Renal cortex interstitium (tissue), 11 donors: ENCODE measurements at regions not wholly inside any gene's neighbourhood (a gene's known extent, or its start where the extent isn't known, plus 50 kb on each side); places are given as distances from the start of the nearest gene placed in this dataset.
"Not testable (repeated sequence)": the region's sequence is repeated elsewhere in the genome, so short reads cannot be mapped to it uniquely, and the experiment has no call there.

ENCODE experiments used
- DNase-seq, 11 donors: peaks; one replicate each; pipeline ENCODE4 v3.0.0-alpha.2; 2013; ENCODE audit warnings: low read depth in 9 of 11, low spot score in 4 of 11; ENCODE audit errors: extremely low read depth in 1 of 11

DNA sequence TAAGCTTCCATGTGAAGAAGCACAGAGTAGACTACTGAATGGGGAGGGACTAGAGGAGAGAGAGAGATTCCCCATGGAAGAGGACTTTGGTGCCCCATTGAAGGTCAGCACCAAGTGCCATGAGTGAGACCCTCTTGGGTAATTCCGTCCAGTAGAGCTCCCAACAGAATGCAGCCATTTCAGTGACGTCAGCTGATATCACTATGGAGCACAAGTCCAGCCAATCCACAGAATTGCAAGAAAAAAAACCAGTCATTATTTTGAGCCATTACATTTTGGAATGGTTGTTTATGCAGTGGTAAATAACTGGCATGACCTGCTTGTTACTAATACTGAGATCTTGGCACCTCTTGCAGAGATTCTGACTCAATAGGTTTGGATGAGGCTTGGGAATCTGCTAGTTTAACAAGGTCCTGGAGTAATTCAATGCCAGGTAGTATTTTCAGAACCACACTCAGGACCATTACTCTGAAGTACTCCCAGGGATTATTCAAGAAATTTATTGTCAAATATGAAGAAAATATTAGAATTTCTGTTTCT lies 52.6 kb upstream of the SP8 start:
- DNase-seq = no peak

DNA sequence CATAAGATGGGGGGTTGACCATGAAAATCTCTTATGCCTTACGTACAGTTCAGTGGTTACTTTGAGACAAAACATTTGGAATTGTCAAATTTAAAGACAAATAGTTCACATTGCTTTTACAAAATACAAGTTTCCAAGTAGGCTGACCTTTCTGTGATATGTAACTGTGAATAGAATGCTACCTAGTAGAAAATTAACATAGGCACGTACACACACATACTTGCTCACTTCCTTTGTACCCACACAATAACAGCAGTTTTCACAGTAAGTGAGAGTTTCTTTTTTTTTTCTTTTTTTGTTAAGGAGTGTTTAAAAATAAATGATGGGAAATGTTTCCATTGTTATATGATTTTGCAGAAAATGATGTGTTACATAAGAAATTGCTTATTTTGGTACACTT lies 53.3 kb upstream of the SP8 start:
- DNase-seq = no peak

DNA sequence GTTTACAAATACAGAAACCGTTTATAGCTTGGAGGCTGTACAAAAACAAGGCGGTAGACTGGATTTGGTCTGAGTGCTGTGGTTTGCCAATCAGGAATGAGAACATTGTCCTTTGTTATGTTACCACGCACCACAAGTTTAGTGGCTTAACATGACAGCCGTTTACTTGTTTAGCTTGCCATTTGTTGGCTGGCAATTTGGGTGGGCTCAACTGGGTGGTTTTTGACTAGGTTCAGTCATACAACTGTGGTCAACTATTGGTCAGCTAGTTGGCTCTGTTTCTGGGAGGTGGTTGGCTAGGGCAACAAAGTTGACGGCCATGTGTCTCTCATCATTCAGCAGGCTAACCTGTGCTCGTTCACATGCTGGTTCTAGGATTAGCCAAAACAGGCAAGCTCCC lies 60.1 kb upstream of the SP8 start:
- no peak for DNase-seq

DNA sequence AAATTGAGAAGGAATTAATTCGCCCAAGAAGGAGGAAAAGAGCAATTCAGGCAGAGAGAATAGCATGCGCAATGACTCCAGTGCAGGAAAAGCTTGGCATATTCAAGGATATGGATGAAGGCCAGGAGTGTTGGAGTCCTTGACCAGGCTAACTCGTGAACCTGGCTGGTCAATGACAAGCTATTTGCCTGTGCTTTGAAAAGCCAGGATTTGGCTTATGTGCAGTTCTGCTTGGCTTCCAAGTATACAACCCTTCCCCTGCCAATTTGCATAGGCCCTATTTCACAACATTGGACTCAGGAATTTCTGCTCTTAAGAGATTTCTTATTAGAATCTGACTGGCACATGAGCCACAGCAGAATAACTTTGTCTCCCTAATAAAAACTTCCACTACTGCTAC lies 72.3 kb upstream of the SP8 start:
- no peak for DNase-seq

DNA sequence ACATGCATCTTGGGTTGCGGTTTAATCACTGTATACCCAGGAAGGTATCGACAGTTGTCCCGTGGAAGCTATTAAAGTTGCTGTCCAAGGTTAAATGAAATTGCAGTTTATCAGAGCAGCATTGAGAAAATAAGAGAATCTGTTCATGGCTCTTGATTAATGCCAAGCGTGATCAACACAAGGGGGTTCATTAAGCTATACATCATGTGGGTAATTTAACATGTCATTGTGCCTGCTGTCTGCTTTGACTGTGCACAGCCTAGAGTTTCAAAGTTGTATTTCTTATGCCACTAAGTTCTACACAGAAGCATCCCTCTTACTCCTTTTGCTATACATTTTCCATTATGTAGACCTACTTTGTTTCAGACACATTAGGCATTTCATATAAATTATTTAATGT lies 74.8 kb upstream of the SP8 start:
- DNase-seq = no peak

DNA sequence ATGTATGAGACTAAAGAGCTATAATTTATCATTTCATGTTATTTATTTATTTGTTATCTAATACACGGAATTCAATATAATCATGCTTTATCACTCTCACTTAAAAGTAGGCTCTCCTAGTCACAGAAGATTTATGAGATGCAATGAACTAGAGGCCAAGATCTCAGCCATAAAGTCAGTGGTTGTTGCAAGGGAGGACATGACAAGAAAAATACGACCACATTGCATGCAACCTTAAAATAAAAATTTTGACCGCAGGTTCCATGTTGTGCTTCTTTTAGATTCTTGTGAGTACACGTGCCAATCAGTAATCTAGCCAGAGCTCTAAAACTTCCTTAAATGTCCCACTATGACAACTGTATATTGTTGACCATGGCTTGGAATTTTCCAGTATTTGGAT lies 75.9 kb upstream of the SP8 start:
- DNase-seq = peak in 1 of 11 donors; percentile 3

DNA sequence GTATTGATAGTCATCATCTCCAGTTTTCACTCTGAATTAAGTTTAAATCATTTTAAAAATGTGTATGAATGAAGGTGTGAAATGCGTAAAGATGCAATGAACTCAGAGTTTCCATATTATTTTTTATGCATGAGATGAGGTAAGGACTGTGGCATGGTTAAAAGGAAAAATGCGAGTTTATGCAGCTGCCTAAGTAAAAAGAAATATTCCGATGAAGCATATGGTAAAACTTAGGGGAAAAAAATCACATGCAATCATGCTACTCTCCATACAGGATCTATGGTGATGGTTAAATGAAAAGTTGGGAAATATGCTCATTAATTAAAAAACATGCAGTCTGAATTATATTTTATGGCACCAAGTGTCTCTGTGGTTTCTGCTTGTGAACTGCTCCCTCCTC lies 77.5 kb upstream of the SP8 start:
- no peak for DNase-seq

DNA sequence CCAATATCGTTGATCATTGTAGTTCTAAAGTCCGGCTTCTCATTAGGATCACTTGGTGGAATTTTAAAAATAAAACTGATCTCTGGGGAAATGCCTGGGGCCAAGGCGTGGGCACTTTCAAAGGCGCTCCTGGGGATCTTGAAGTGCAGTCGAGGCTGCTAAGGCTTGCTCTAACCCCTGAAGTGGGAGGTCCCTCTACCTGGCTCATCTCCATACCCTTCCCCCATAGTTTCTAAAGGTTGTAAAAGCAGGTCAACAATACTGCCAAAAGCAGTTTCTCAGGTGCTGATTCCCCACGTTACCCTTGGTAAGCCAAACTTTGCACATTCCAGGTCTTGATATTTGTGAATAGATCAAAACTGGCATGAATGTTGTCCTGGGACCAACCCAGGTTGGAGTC lies 79.0 kb upstream of the SP8 start:
- no peak for DNase-seq

DNA sequence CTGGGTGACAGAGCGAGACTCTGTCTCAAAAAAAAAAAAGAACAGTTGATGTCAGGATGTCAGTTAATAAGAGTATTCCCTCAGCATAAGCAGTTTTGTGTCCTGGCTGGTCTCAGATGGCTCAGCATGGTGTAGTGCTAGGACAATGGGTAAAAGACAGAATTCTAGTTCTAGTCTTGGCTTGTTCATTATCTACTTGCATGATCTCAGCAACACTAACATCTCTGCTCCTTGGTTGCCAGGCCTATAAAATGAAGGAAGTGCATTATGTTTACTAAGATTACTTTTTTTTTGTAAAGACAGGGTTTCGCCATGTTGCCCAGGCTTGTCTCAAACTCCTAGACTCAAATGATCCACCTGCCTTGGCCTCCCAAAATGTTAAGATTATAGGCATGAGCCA lies 84.3 kb upstream of the SP8 start:
- DNase-seq = no peak

DNA sequence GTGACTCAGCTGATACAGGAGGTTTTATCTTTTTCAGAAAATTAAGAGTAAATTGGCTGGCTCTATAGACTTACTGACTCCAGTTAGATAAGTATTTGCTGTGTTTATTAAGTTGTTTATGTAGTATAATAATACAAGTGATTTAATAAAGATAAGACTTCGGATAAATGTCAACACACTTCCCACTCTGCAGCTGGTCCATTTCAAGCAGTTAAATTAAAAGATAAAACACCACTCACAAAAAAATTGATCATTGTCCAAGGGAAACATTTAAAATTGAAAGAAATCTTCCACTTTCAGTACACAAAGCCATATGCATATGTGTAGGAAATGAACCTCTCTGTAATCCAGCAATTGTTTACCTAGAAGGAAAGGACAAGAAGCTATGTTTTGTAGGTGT lies 106.1 kb upstream of the SP8 start:
- peak in 9 of 11 donors; percentile 2 to 24 (median 7) for DNase-seq

DNA sequence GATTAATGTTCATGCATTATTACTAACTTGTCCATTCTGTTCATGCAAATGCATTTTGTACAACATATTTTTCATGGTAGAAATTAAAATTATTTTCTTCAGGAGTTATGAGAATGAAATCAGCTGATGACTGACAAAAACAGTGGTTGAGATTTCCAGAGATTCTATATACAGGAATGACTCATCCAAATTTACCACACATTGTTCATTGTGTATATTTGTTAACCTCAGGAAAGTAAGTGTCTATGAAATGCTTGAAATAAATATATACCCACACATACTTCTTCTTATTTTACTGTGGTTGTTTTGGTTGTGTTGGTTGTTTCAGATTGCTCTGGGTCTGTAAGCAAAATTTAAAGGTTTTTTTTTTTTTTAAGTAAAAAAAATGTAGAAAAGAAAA lies 108.1 kb upstream of the SP8 start:
- DNase-seq = no peak

DNA sequence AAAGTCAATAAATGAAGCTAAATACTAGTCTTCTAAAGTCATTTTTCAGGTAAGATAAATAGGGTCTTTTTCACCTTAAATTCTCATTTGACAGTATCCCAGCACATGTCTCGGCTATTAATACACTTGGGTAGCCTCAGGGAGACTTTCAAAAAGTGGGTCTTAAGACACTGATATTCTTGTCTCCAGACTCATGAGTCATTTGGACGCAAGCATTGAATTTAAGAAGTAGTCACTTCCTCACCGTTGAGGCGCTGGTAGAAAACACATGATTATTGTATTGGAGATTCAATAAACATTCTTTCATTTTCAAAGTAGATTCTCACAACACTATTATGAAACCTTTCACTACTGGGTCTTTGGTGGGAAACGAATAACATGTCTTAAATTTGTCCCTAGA lies 108.9 kb upstream of the SP8 start:
- no peak for DNase-seq

DNA sequence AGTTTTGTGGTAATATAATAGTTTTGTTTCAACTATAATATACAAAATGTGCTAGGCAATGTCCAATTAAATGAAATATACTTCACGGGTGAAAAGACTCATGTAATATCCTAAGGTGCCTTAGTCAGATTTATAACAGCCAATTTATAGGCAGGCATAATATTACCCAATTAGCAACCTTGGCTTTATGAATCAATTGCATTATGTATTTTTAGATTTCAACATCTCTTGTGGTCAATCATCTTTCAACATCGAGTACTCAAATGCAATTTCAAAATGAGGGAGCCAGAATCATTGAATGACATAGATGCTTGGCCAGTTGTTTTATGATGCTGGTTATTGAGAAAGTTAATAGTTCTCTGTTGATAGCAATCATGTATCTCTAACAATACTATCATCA lies 110.3 kb upstream of the SP8 start:
- no peak for DNase-seq

DNA sequence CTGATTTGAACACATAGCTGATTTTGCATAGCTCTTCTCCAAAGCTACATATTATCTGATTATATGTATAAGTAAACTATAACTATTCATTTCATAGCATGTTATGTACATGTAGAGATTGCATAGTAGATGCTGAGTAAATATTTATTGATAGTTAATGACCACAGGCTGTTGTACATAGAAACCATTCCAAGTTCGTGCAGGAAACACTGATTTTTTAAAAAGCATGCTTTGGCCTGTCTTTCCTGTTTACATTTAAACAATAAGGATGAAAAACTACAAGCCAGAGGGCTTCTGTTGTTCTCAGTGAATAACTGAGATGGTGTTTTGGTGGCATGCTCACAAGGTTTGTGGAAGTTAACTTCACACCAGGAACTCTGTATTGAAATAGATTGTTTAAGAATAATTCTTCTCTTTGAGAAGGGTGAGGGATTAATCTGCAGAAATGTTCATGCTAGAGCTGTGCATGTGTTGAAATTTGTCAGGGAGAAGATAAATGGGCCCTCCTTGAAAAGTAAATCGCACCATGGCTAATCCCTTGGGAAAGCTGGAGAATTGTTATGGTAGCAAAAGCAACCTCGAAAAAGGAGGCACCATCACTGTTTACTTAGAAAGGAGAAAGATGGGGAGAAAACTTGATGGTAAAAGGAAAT lies 120.2 kb upstream of the SP8 start:
- DNase-seq = no peak

DNA sequence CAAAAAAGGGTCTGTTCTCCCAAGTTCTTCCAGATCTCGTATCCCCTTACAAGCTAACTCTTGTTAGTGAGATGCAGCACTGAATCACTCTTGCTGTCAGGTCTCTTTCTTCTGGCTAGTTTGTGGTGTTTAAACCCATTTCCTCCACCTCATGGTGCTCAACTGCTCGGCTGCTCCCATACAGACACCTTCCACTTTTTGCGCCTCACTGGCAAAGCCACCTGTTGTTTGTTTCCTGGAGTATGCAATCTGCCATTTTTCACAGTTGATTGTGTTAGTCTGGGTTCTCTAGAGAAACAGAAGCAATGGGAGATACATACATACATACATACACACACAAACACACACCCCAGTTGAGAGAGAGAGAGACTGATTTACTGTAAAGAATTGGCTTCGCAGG lies 124.4 kb upstream of the SP8 start:
- no peak for DNase-seq

DNA sequence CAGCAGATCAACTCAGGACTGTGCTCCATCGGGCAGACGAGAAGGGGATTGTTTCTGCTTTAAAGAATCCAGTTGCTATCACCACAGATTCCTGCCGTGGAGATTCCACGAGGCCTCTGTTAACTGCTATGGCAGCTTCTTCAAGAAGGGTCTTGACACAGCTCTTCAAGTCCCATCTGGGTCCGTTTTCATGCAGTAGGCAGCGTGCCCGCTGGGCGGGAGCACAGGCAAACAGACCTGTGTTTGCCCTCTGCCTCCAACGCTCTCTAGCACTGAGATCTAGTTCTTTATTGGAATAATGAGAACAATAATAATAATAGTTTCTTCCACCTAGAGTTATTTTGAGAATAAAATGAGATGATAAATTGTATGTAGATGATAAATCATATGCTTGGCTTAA lies 127.2 kb upstream of the SP8 start:
- no peak for DNase-seq

DNA sequence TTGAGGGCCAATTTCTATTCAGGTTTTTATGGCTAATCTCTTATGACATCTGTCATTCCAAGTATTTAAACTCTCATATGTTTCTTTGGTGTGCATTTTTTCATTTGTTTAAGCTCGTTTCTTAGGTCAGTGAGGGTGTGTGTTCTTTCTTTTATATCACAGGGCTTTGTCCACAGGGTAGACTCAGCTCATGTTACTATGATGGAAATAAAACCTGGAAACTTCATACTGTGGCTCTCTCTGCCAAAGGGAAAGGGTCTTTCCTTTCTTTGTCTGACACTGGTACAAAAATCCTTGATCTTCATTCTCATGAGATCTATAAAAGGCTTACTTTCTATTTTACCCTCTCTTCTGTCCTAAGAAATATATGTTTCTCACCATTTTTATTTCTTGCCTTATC lies 129.6 kb upstream of the SP8 start:
- no peak for DNase-seq

DNA sequence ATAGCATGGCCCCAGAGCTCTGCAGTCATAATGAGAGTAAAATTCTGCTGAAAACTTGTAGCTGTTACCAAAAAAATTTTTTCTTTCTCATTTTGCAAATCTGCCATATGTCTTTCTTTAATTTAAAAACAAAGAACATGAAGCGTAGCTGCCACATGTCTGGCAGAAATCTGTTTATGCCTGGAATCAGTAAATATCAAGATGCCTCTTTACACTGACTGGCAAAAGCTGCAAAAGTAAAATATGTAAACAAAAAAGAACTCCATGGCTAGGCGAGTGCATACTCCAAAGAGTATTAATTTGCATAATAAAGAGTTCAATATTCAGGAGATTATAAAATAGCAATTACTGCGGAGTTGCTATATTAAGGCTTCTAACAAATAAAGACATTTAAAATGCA lies 130.9 kb upstream of the SP8 start:
- DNase-seq = no peak

DNA sequence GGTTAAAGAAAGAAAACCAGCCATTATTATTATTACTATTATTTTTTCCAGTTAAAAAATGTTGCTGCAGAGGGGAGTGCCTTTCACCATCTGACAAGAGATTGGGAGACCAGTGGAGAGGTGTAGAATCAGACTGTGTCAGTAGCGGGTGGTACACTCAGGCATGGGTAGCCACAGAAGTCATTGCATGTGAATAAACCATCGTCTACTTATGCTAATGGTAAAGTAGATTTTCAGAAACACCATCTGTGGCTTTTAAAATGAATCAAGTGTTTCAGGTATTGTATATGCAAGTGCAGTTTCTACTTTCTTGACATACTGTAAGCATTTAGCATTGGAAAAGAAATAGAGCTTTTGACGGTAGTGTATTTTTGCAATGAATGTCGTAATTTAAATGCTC lies 131.5 kb upstream of the SP8 start:
- no peak for DNase-seq

DNA sequence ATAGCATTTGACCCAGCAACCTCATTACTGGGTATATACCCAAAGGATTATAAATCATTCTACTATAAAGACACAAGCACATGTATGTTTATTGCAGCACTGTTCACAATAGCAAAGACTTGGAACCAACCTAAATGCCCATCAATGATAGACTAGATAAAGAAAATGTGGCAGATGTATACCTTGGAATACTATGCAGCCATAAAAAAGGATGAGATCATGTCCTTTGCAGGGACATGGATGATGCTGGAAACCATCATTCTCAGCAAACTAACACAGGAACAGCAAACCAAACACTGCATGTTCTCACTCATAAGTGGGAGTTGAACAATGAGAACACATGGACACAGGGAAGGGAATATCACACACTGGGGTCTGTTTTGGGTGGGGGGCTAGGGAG lies 140.5 kb upstream of the SP8 start:
- not testable (repeated sequence) for DNase-seq

DNA sequence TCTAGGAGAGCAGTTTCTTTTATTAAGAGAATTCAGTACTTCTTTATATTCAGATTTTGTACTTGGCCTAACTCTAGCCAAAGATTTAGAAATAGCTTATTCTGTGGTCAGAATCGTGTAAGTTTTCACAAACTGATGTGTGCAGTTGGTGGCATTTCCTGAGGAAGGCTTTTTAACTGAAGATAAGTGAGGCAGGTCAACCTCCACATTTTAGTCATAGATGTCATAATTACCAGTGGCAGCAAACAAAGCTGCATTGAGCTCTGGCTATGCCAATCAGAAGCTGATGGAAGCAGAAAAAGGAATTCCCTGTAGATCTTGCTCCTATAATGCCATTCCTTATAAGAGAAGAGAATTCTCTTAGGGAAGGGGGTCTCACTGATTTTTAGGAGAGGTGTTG lies 141.3 kb upstream of the SP8 start:
- DNase-seq = no peak

DNA sequence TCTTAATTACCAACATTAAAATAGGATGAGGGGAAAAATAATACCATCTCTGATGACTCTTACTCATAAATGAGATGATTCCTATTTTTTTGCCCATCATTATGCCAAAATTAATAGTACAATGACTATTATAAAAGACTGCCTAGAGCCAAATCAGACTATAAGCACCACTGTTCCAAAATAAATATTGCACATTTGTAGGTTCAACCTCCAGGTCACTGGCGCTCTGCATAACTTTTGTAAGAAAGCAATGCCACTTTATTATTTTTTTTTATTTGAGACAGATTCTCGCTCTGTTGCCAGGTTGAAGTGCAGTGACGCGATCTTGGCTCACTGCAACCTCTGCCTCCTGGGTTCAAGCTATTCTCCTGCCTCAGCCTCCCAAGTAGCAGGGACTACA lies 142.5 kb upstream of the SP8 start:
- no peak for DNase-seq
